SH-SY5Y (cell line): ENCODE measurements at regions not wholly inside any gene's neighbourhood (a gene's known extent, or its start where the extent isn't known, plus 50 kb on each side); places are given as distances from the start of the nearest gene placed in this dataset.

Source experiments
- GATA2 ChIP-seq: IDR thresholded peaks from 2 replicates; pipeline ENCODE4 v1.6.1; 2011; ENCODE audit warnings: mild to moderate bottlenecking, low read depth, low read length
- GATA3 ChIP-seq: IDR thresholded peaks from 2 replicates; pipeline ENCODE4 v1.6.1; 2011; ENCODE audit warnings: low read depth, mild to moderate bottlenecking, low read length, moderate library complexity

DNA sequence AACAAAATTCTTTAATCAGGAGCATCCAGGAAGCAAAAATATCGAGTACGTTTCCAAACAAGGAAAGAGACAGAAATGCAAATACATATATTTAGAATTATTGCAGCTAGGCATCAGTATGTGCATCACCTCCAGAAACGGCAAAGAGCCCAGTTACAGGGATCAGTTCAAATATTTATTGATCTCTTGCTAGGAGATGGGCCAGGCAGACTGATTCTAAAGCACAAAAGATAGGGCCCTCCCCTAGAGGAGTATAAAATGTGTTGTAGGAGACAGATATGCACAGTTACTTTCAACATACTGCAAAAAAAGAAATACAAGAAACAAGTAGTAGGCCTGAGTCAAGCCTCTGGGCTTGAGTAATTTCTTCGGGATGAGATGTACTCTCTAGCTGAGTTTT is 80.7 kb upstream of the NHSL1 start:
- no peak for TF ChIP-seq GATA2
- TF ChIP-seq GATA3, result no peak
